Kidney epithelial cell (primary cell): ENCODE measurements at regions not wholly inside any gene's neighbourhood (a gene's known extent, or its start where the extent isn't known, plus 50 kb on each side); places are given as distances from the start of the nearest gene placed in this dataset.

Experiments used
- DNase-seq: peaks from one replicate; pipeline ENCODE4 v3.0.0-alpha.2; 2010; ENCODE audit warnings: low read depth
- H3K27me3 ChIP-seq: 2 replicates; pipeline ENCODE4 v1.6.0; 2011; ENCODE audit warnings: low read length; ENCODE audit not compliant: control insufficient read depth, insufficient read depth
- H3K36me3 ChIP-seq: 2 replicates; pipeline ENCODE4 v1.5.1; 2011; ENCODE audit warnings: low read length; ENCODE audit not compliant: control insufficient read depth, insufficient read depth
- H3K4me3 ChIP-seq: 2 replicates; pipeline ENCODE4 v1.5.1; 2011; ENCODE audit warnings: low read depth, mild to moderate bottlenecking, control low read depth, low read length
- CTCF ChIP-seq: IDR thresholded peaks from 2 replicates; pipeline ENCODE4 v1.5.1; 2011; ENCODE audit warnings: mild to moderate bottlenecking, moderate library complexity, low read length, control low read depth, inconsistent platforms; ENCODE audit not compliant: insufficient read depth, poor library complexity, severe bottlenecking

- Histone ChIP-seq H3K36me3 (no peaks in the 10 kb centered on the region), H3K27me3 (peaks cover 2% of the 10 kb centered on the region), H3K4me3 (no peak overlapping the region)
- no peak for TF ChIP-seq CTCF
- DNase-seq = no peak
Measured at GRCh38 chr20:5492937-5493336, 117.9 kb downstream of the GPCPD1 start.

- no peak for DNase-seq
- Histone ChIP-seq H3K4me3 (no peak overlapping the region), H3K27me3 (peaks cover 2% of the 10 kb centered on the region), H3K36me3 (no peaks in the 10 kb centered on the region)
- TF ChIP-seq CTCF = no peak
Measured at GRCh38 chr20:5491455-5491854, 119.4 kb downstream of the GPCPD1 start.

GRCh38 chr20:5489601-5490000 is 121.2 kb downstream of the GPCPD1 start:
- TF ChIP-seq CTCF = no peak
- no peak for DNase-seq
- Histone ChIP-seq H3K27me3 (peaks cover 5% of the 10 kb centered on the region), H3K36me3 (no peaks in the 10 kb centered on the region), H3K4me3 (no peak overlapping the region)

- no peak for DNase-seq
- no peak for TF ChIP-seq CTCF
- H3K4me3 ChIP-seq = no peak overlapping the region
- H3K27me3 ChIP-seq = peaks cover 10% of the 10 kb centered on the region
- no peaks in the 10 kb centered on the region for H3K36me3 ChIP-seq
Measured at GRCh38 chr20:5488823-5489222, 122.0 kb downstream of the GPCPD1 start.

GRCh38 chr20:5486377-5487054 is 124.3 kb downstream of the GPCPD1 start:
- peaks cover 8% of the 10 kb centered on the region for H3K27me3 ChIP-seq
- H3K36me3 ChIP-seq = no peaks in the 10 kb centered on the region
- H3K4me3 ChIP-seq = no peak overlapping the region
- TF ChIP-seq CTCF = no peak
- no peak for DNase-seq

- H3K4me3 ChIP-seq = no peak overlapping the region
- no peaks in the 10 kb centered on the region for H3K36me3 ChIP-seq
- no peak for DNase-seq
- no peak for TF ChIP-seq CTCF
- H3K27me3 ChIP-seq = peaks cover 8% of the 10 kb centered on the region
Measured at GRCh38 chr20:5484926-5485325, 125.9 kb downstream of the GPCPD1 start.
